Tibial artery (tissue), 4 donors: ENCODE measurements at regions not wholly inside any gene's neighbourhood (a gene's known extent, or its start where the extent isn't known, plus 50 kb on each side); places are given as distances from the start of the nearest gene placed in this dataset.

Source experiments
- DNase-seq, 2 donors: peaks; one replicate each; pipeline ENCODE4 v3.0.0-alpha.2; 2019
- H3K27ac ChIP-seq, 2 donors: fragments of 200-600 bp; sonication (generic) in 1 of 2; 1 replicate in 1 of 2; 2 replicates in 1 of 2; pipeline ENCODE4 v1.5.1; 2018 to 2019; ENCODE audit warnings: mild to moderate bottlenecking in 1 of 2
- H3K27me3 ChIP-seq, 2 donors: fragments of 200-600 bp; sonication (generic) in 1 of 2; one replicate each; pipeline versions ENCODE4 v1.5.1 to v1.6.0; 2016 to 2019
- H3K36me3 ChIP-seq, 3 donors: fragments of 200-600 bp; sonication (generic) in 2 of 3; one replicate each; pipeline ENCODE4 v1.5.1; 2016 to 2019; ENCODE audit warnings: mild to moderate bottlenecking in 2 of 3
- H3K4me1 ChIP-seq, 4 donors: fragments of 200-600 bp; sonication (generic) in 2 of 4; 1 replicate in 3 of 4; 2 replicates in 1 of 4; pipeline ENCODE4 v1.5.1; 2016 to 2019
- H3K4me3 ChIP-seq, 2 donors: fragments of 200-600 bp; sonication (generic) in 1 of 2; 1 replicate in 1 of 2; 2 replicates in 1 of 2; pipeline ENCODE4 v1.5.1; 2018 to 2019; ENCODE audit warnings: mild to moderate bottlenecking in 2 of 2
- H3K9me3 ChIP-seq, 3 donors: fragments of 200-600 bp; sonication (generic) in 1 of 3; one replicate each; pipeline ENCODE4 v1.5.1; 2016 to 2019
- intact Hi-C: fragments of 100-400 bp; cut with DNase I; formaldehyde crosslinking; loops from one replicate; pipeline ENCODE4 v1.15.0; 2023; ENCODE audit warnings: low total_unique reads
- TF ChIP-seq, protein P1 (sequence below), 2 experiments: fragments of 200-600 bp in 1 of 2; fragments of 450-650 bp in 1 of 2; IDR thresholded peaks; one replicate each; pipeline ENCODE4 v1.5.1; 2017 to 2019; ENCODE audit warnings: antibody characterized with exemption in 2 of 2, mild to moderate bottlenecking in 1 of 2, moderate library complexity in 1 of 2

DNA sequence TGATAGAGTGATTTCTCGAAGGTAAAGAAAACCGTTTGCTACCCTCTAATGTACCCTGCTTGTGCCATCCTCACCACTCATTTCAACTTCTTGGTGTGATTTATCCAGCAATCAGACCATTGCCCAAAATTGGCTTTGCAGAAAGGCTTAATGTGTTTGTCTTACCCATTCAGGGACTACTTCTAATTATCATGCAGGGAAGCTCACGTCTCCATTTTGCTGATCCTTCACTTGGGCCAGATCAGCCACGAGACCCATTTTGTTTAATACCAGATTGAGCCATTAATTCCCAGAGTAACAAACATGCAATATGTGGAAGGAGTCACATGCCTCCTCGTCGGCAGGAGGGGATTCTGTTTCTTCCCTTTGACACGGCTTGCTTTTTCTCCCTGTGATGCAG lies 51.1 kb upstream of the CRY1 start:
- intact Hi-C loops = no loop called here
- Histone ChIP-seq H3K36me3 (no peaks in the 10 kb centered on the region), H3K9me3 (no peaks in the 10 kb centered on the region), H3K27ac (no peak overlapping the region), H3K4me1 (no peaks in the 10 kb centered on the region), H3K4me3 (no peak overlapping the region), H3K27me3 (peaks cover 0 to 3% of the 10 kb centered on the region in 2 donors)
- TF ChIP-seq, protein P1, sequence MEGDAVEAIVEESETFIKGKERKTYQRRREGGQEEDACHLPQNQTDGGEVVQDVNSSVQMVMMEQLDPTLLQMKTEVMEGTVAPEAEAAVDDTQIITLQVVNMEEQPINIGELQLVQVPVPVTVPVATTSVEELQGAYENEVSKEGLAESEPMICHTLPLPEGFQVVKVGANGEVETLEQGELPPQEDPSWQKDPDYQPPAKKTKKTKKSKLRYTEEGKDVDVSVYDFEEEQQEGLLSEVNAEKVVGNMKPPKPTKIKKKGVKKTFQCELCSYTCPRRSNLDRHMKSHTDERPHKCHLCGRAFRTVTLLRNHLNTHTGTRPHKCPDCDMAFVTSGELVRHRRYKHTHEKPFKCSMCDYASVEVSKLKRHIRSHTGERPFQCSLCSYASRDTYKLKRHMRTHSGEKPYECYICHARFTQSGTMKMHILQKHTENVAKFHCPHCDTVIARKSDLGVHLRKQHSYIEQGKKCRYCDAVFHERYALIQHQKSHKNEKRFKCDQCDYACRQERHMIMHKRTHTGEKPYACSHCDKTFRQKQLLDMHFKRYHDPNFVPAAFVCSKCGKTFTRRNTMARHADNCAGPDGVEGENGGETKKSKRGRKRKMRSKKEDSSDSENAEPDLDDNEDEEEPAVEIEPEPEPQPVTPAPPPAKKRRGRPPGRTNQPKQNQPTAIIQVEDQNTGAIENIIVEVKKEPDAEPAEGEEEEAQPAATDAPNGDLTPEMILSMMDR (IDR thresholded peaks at IDR 0.05) = no peak
- no peak for DNase-seq

DNA sequence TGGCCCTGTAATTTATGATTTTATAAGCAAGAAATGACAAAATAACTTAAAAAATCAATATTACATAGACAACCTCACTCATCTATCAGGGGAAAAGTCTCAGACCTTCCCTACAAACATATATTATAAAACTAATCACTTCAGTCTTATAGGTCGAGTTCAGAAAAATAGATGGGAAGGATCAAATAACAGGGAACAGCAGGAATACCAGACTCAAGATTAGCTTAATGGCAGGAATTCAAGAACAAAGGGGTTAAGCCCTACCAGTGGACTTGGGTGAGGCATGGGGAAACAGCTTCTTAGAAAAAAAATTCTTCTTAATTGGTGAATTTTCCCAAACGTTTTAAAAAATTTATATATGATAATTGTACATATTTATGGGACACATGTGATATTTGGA lies 51.6 kb upstream of the CRY1 start:
- Histone ChIP-seq H3K36me3 (no peaks in the 10 kb centered on the region), H3K27ac (no peak overlapping the region), H3K4me1 (no peaks in the 10 kb centered on the region), H3K27me3 (peaks cover 0 to 3% of the 10 kb centered on the region in 2 donors), H3K9me3 (no peaks in the 10 kb centered on the region), H3K4me3 (no peak overlapping the region)
- intact Hi-C loops = no loop called here
- DNase-seq = no peak
- TF ChIP-seq, protein P1 (IDR thresholded peaks at IDR 0.05) = no peak

DNA sequence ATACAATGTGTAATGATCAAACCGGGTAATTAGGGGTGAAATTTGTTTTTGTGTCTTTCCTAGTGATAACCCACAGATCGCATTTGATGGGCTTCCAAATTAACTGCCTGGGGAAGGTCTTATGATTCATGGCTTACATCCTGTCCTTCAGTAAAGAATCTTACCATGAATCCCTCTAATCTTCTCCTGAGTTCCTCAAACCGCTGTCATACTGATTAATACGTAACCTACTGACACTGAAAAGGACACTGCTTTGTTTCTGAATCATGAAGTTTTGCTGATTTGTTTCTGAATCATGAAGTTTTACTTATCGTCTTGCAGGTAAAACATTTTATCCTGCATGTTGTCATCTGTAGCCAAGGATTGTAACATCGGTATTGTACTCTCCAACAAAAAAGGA lies 52.0 kb upstream of the CRY1 start:
- Histone ChIP-seq H3K36me3 (no peaks in the 10 kb centered on the region), H3K9me3 (no peaks in the 10 kb centered on the region), H3K4me1 (no peaks in the 10 kb centered on the region), H3K27ac (no peak overlapping the region), H3K27me3 (peaks cover 0 to 3% of the 10 kb centered on the region in 2 donors), H3K4me3 (no peak overlapping the region)
- TF ChIP-seq, protein P1 (IDR thresholded peaks at IDR 0.05) = no peak
- DNase-seq = no peak
- intact Hi-C loops = no loop called here

DNA sequence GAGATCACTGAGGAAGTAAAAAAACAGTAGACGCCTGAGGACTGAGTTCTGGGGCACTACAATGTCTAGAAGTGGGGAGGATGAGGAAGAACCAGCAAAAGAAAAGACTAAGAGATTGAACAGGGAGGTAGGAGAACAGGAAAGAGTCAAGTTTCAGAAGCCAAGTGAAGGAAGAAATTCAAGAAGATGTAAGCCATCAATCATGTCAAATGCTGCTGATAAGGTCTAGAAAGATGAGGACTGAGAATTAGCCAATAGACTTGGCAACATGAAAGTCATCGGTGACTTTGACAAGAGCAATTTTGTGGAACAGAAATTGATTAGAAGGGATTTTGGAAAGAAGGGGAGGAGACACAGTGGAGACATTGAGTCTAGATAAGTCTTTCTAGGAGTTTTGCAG lies 54.8 kb upstream of the CRY1 start:
- DNase-seq = no peak
- no peaks in the 10 kb centered on the region for H3K27me3 ChIP-seq
- no peak overlapping the region for H3K27ac ChIP-seq
- TF ChIP-seq, protein P1 (IDR thresholded peaks at IDR 0.05) = no peak
- H3K4me3 ChIP-seq = no peak overlapping the region
- peaks cover 0 to 6% (median 0%) of the 10 kb centered on the region in 3 donors for H3K9me3 ChIP-seq
- no peaks in the 10 kb centered on the region for H3K36me3 ChIP-seq
- H3K4me1 ChIP-seq = no peaks in the 10 kb centered on the region
- intact Hi-C loops = no loop called here

DNA sequence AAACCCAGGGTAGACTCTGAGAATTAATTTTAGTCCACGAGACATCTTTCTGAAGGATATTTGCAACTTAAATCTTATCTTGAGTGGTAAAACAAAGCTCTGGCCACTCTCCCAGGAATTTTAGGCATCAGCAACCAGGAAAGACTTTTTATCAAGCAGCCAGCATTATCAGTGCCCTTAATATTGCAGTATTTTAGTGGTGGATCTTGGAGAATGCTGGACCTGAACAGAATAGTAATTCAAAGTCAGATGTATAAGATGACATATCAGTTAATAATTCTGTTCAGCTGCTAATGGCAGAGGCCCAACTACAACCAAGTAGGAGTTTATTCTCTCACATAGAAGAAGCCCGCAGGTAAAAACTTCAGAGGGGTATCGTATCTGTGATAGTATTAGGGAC lies 59.0 kb upstream of the CRY1 start:
- Histone ChIP-seq H3K36me3 (no peaks in the 10 kb centered on the region), H3K27ac (no peak overlapping the region), H3K27me3 (no peaks in the 10 kb centered on the region), H3K4me1 (no peaks in the 10 kb centered on the region), H3K9me3 (peaks cover 0 to 7% (median 0%) of the 10 kb centered on the region in 3 donors), H3K4me3 (no peak overlapping the region)
- TF ChIP-seq, protein P1 (IDR thresholded peaks at IDR 0.05) = no peak
- intact Hi-C loops = no loop called here
- no peak for DNase-seq

DNA sequence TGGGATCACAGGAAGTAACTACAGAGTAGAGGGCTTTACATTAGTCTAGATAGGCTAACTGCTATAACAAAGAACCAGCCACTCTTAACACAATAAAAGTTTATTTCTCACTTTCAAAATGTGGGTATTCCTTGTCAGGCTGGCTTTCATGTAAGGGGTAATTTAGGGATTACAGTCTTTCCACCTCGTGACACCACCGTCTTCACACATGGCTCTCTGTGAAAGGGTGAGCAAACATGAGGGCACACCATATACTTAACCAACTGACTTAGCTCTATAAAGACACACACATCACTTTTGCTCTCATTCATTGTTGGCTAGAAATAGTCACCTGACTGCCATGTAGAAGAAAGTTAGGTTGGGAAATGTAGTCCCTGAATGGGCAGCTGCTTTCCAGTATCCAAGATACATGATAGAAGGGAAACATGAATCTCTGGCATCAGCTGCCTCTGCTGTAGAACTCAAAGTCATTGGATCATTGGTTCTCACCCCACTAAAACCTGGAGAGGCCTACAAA lies 66.1 kb upstream of the CRY1 start:
- Histone ChIP-seq H3K27ac (no peak overlapping the region), H3K27me3 (peaks cover 0 to 9% of the 10 kb centered on the region in 2 donors), H3K36me3 (no peaks in the 10 kb centered on the region), H3K4me3 (no peak overlapping the region), H3K4me1 (no peaks in the 10 kb centered on the region), H3K9me3 (no peaks in the 10 kb centered on the region)
- intact Hi-C loops = no loop called here
- TF ChIP-seq, protein P1 (IDR thresholded peaks at IDR 0.05) = no peak
- no peak for DNase-seq
